Naive thymus-derived CD4-positive, alpha-beta T cell (primary cell): ENCODE measurements at regions not wholly inside any gene's neighbourhood (a gene's known extent, or its start where the extent isn't known, plus 50 kb on each side); places are given as distances from the start of the nearest gene placed in this dataset.

ENCODE experiments used
- ATAC-seq: fragments of 150-1000 bp; cut with Tn5 transposase; 2 replicates; pipeline ENCODE4 v1.10.0; 2021; ENCODE audit warnings: mild to moderate bottlenecking, moderate library complexity
- CTCF ChIA-PET: fragments of 350-600 bp; sonication (Branson Sonifier 250); formaldehyde crosslinking; loops from one replicate; lab custom pipeline; 2021; ENCODE audit warnings: antibody characterized with exemption; lab: Charles Lee
- POLR2A ChIA-PET: fragments of 350-600 bp; sonication (Branson Sonifier 250); formaldehyde crosslinking; loops from one replicate; lab custom pipeline; 2021; ENCODE audit warnings: antibody characterized with exemption, inconsistent platforms; lab: Charles Lee
- DNase-seq, 9 donors: peaks; one replicate each; pipeline versions ENCODE4 v3.0.0 to v3.0.0-alpha.2; 2020 to 2022; ENCODE audit warnings: mixed read lengths in 1 of 9
- H3K27ac ChIP-seq: one replicate; pipeline ENCODE4 v1.7.0; 2013; ENCODE audit warnings: mild to moderate bottlenecking, low read depth, low read length, moderate library complexity
- H3K27me3 ChIP-seq, 2 donors: one replicate each; pipeline ENCODE4 v1.7.0; 2013; ENCODE audit warnings: low read length in 2 of 2, mild to moderate bottlenecking in 2 of 2, moderate library complexity in 2 of 2; ENCODE audit not compliant: control insufficient read depth in 2 of 2, insufficient read depth in 2 of 2
- H3K36me3 ChIP-seq, 3 experiments: 1 replicate in 2 of 3; 2 replicates in 1 of 3; pipeline ENCODE4 v1.7.0; 2013; ENCODE audit warnings: low read length in 3 of 3, mild to moderate bottlenecking in 3 of 3, moderate library complexity in 1 of 3; ENCODE audit not compliant: insufficient read depth in 3 of 3, control insufficient read depth in 2 of 3
- H3K4me1 ChIP-seq, 2 donors: one replicate each; pipeline ENCODE4 v1.7.0; 2013; ENCODE audit warnings: low read length in 2 of 2, mild to moderate bottlenecking in 2 of 2, moderate library complexity in 1 of 2; ENCODE audit not compliant: control insufficient read depth in 2 of 2, insufficient read depth in 2 of 2
- H3K4me3 ChIP-seq: 2 replicates; pipeline ENCODE4 v1.7.0; 2013; ENCODE audit warnings: mild to moderate bottlenecking, low read length
- H3K9me3 ChIP-seq, 3 experiments: 1 replicate in 2 of 3; 2 replicates in 1 of 3; pipeline ENCODE4 v1.7.0; 2013; ENCODE audit warnings: low read length in 3 of 3; ENCODE audit not compliant: control insufficient read depth in 2 of 3
- H3K27ac Mint-ChIP-seq, 9 donors: one replicate each; pipeline ENCODE4 v1.8.0; 2020 to 2022; ENCODE audit warnings: mixed read lengths in 9 of 9, mild to moderate bottlenecking in 8 of 9, moderate library complexity in 5 of 9, inconsistent platforms in 2 of 9
- H3K27me3 Mint-ChIP-seq, 5 donors: one replicate each; pipeline ENCODE4 v1.8.0; 2021 to 2022; ENCODE audit warnings: mixed read lengths in 5 of 5, mild to moderate bottlenecking in 1 of 5
- H3K36me3 Mint-ChIP-seq, 5 donors: one replicate each; pipeline ENCODE4 v1.8.0; 2020 to 2022; ENCODE audit warnings: mixed read lengths in 5 of 5, mild to moderate bottlenecking in 3 of 5, inconsistent platforms in 1 of 5
- H3K4me1 Mint-ChIP-seq, 7 donors: one replicate each; pipeline ENCODE4 v1.8.0; 2020 to 2022; ENCODE audit warnings: mixed read lengths in 7 of 7, mild to moderate bottlenecking in 3 of 7, inconsistent platforms in 1 of 7
- H3K4me3 Mint-ChIP-seq, 10 donors: one replicate each; pipeline ENCODE4 v1.8.0; 2020 to 2022; ENCODE audit warnings: mild to moderate bottlenecking in 10 of 10, mixed read lengths in 10 of 10, moderate library complexity in 6 of 10, inconsistent platforms in 2 of 10
- H3K9me3 Mint-ChIP-seq, 11 donors: one replicate each; pipeline ENCODE4 v1.8.0; 2020 to 2022; ENCODE audit warnings: mixed read lengths in 11 of 11, mild to moderate bottlenecking in 4 of 11, inconsistent platforms in 1 of 11, moderate library complexity in 1 of 11
- intact Hi-C, 2 donors: fragments of 100-400 bp; cut with micrococcal nuclease; formaldehyde crosslinking; loops; one replicate each; pipeline ENCODE4 v1.15.1; 2023

GRCh38 chr4:183394166-183394951 is 50.1 kb upstream of the CDKN2AIP start:
- intact Hi-C loops: loop anchor here in 1 of 2 donors (10.0 kb wide), 1 partner anchor 320 kb away; no protein-coding TSS in a partner anchor
- H3K27ac ChIP-seq: no peak overlapping the region

More at GRCh38 chr4:183394166-183394951, 50.1 kb upstream of the CDKN2AIP start:
- no peaks in the 10 kb centered on the region for H3K27me3 ChIP-seq
- H3K9me3 ChIP-seq: no peaks in the 10 kb centered on the region
- H3K4me1 Mint-ChIP-seq: peaks cover 22 to 47% (median 37%) of the 10 kb centered on the region in 7 donors
- no peaks in the 10 kb centered on the region for H3K36me3 Mint-ChIP-seq
- no peak overlapping the region for H3K4me3 ChIP-seq
- no peak overlapping the region for H3K27ac Mint-ChIP-seq
- no peaks in the 10 kb centered on the region for H3K36me3 ChIP-seq
- no peaks in the 10 kb centered on the region for H3K9me3 Mint-ChIP-seq
- POLR2A ChIA-PET: interaction anchor here (1.5 kb wide), 1 partner anchor 49 kb away, joined by 4 read pairs; no protein-coding TSS in a partner anchor
- peaks cover 6 to 7% of the 10 kb centered on the region in 2 donors for H3K4me1 ChIP-seq
- ATAC-seq: no peak
- DNase-seq: no peak
- H3K27me3 Mint-ChIP-seq: peaks cover 0 to 31% (median 0%) of the 10 kb centered on the region in 5 donors
- no peak overlapping the region for H3K4me3 Mint-ChIP-seq
- CTCF ChIA-PET: no interaction called here
